Smooth muscle cell (in vitro differentiated cells): ENCODE measurements at regions not wholly inside any gene's neighbourhood (a gene's known extent, or its start where the extent isn't known, plus 50 kb on each side); places are given as distances from the start of the nearest gene placed in this dataset.
A peak's percentile ranks its signal among the peaks of the same experiment; 100 is the strongest.

Source experiments
- DNase-seq: peaks from one replicate; lab custom pipeline; 2025; ENCODE audit not compliant: unreplicated experiment; lab: John Stamatoyannopoulos, UW
- H2AFZ ChIP-seq: fragments of 200-600 bp; sonication (generic); 2 replicates; pipeline ENCODE4 v1.6.0; 2016; ENCODE audit warnings: antibody characterized with exemption, low read depth, mild to moderate bottlenecking
- H3F3A ChIP-seq: fragments of 200-600 bp; sonication (generic); 2 replicates; pipeline ENCODE4 v1.6.0; 2017; ENCODE audit warnings: antibody characterized with exemption, low read depth
- H3K27ac ChIP-seq: fragments of 200-600 bp; sonication (generic); 2 replicates; pipeline ENCODE4 v1.5.1; 2016; ENCODE audit warnings: low read depth, mild to moderate bottlenecking
- H3K27me3 ChIP-seq: fragments of 200-600 bp; sonication (generic); 2 replicates; pipeline ENCODE4 v1.6.1; 2016; ENCODE audit warnings: low read depth, mild to moderate bottlenecking
- H3K36me3 ChIP-seq: fragments of 200-600 bp; sonication (generic); 2 replicates; pipeline ENCODE4 v1.5.1; 2016; ENCODE audit warnings: low read depth
- H3K4me1 ChIP-seq: fragments of 200-600 bp; sonication (generic); 2 replicates; pipeline ENCODE4 v1.5.1; 2016; ENCODE audit warnings: low read depth
- H3K4me2 ChIP-seq: fragments of 200-600 bp; sonication (generic); 2 replicates; pipeline ENCODE4 v1.6.0; 2016; ENCODE audit warnings: mild to moderate bottlenecking
- H3K4me3 ChIP-seq: fragments of 200-600 bp; sonication (generic); 2 replicates; pipeline ENCODE4 v1.5.1; 2016; ENCODE audit warnings: mild to moderate bottlenecking
- H3K79me2 ChIP-seq: fragments of 200-600 bp; sonication (generic); 2 replicates; pipeline ENCODE4 v1.6.0; 2016; ENCODE audit warnings: low read depth, mild to moderate bottlenecking
- H3K9ac ChIP-seq: fragments of 200-600 bp; sonication (generic); 2 replicates; pipeline ENCODE4 v1.6.0; 2016; ENCODE audit warnings: low read depth
- H3K9me3 ChIP-seq: fragments of 200-600 bp; sonication (generic); replicated peaks from 2 replicates; pipeline ENCODE4 v1.5.1; 2016; ENCODE audit warnings: low read depth
- H4K20me1 ChIP-seq: fragments of 200-600 bp; sonication (generic); 2 replicates; pipeline ENCODE4 v1.6.0; 2016; ENCODE audit warnings: low read depth
- WGBS: methylation state at CpG from one replicate; pipeline ENCODE4 v1.1.7; 2016; ENCODE audit warnings: low lambda C conversion rate; 5-methylcytosine and 5-hydroxymethylcytosine counted together
- TF ChIP-seq, protein P1 (sequence below): fragments of 200-600 bp; sonication (generic); IDR thresholded peaks from 2 replicates; pipeline ENCODE4 v1.5.1; 2017; ENCODE audit warnings: borderline replicate concordance, mild to moderate bottlenecking, antibody characterized with exemption; ENCODE audit not compliant: insufficient read depth, poor library complexity, severe bottlenecking

GRCh38 chr16:86768228-86768791, 190.0 kb downstream of the FOXL1 start:
- Histone ChIP-seq H3K4me1 (peaks cover 13% of the 10 kb centered on the region), H2AFZ (no peak overlapping the region), H3K4me3 (no peak overlapping the region), H3K79me2 (no peaks in the 10 kb centered on the region), H3K4me2 (no peak overlapping the region), H4K20me1 (no peaks in the 10 kb centered on the region), H3F3A (no peaks in the 10 kb centered on the region), H3K27ac (no peak overlapping the region), H3K9ac (no peak overlapping the region), H3K9me3 (no peaks in the 10 kb centered on the region), H3K27me3 (no peaks in the 10 kb centered on the region), H3K36me3 (no peaks in the 10 kb centered on the region)
- 86% methylated on average over 13 of the region's 13 CpGs for WGBS
- DNase-seq: no peak
- TF ChIP-seq, protein P1, sequence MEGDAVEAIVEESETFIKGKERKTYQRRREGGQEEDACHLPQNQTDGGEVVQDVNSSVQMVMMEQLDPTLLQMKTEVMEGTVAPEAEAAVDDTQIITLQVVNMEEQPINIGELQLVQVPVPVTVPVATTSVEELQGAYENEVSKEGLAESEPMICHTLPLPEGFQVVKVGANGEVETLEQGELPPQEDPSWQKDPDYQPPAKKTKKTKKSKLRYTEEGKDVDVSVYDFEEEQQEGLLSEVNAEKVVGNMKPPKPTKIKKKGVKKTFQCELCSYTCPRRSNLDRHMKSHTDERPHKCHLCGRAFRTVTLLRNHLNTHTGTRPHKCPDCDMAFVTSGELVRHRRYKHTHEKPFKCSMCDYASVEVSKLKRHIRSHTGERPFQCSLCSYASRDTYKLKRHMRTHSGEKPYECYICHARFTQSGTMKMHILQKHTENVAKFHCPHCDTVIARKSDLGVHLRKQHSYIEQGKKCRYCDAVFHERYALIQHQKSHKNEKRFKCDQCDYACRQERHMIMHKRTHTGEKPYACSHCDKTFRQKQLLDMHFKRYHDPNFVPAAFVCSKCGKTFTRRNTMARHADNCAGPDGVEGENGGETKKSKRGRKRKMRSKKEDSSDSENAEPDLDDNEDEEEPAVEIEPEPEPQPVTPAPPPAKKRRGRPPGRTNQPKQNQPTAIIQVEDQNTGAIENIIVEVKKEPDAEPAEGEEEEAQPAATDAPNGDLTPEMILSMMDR: no peak

- H4K20me1 ChIP-seq: no peaks in the 10 kb centered on the region
- no peak overlapping the region for H3K4me2 ChIP-seq
- H3K4me3 ChIP-seq: no peak overlapping the region
- TF ChIP-seq, protein P1: no peak
- peaks cover 15% of the 10 kb centered on the region for H3K4me1 ChIP-seq
- H2AFZ ChIP-seq: no peak overlapping the region
- DNase-seq: no peak
- H3K27me3 ChIP-seq: no peaks in the 10 kb centered on the region
- H3K9me3 ChIP-seq: no peaks in the 10 kb centered on the region
- WGBS: 94% methylated on average over 7 of the region's 7 CpGs
- no peak overlapping the region for H3K9ac ChIP-seq
- H3F3A ChIP-seq: no peaks in the 10 kb centered on the region
- H3K27ac ChIP-seq: no peak overlapping the region
- no peaks in the 10 kb centered on the region for H3K79me2 ChIP-seq
- no peaks in the 10 kb centered on the region for H3K36me3 ChIP-seq
Measured at GRCh38 chr16:86768999-86769398, 190.7 kb downstream of the FOXL1 start.

DNA sequence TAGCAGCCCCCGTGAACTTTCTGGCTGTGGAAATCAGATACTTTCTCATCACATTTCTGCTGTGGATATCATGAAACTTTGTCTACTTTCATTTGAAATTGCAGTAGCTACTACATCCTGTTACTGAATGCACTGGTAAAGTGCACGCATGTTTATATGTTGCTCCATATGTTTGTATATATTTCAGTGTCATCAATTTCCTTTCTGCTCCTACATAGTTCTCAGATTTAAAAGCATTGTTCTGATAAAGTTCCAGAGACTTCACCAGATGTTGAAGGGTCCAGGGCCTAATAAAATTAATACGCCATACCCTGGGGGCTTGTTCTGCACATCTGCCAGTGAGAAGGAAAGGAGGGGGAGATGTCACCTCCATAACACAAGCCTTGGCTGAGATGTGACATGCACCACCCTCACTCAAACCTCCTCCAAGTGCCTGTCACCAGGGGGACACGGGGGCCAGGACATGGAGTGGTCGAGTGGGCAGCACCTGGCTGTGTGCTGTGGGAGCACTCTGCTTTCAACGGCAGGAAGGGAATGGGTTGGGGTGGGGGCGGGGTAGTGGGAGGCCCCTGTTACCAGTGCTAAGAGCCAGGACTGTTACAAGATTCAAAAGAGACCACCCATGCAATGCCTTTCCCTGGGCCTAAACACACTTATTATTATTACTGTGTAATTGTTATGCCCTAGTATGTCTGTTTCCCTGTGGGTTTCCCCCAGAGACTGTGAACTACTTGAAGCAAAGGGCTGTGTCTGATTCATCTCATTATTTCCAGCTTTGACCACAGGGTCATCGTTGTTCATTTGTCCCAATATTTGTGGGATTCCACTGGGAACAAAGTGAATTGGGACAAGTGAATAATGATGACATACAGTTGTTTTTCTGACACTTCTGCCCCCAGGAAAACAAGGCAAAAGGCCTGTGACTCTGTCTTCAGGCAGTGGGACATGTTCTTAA, 193.4 kb downstream of the FOXL1 start:
- peaks cover 15% of the 10 kb centered on the region for H3K4me1 ChIP-seq
- WGBS: 79% methylated on average over 8 of the region's 8 CpGs
- DNase-seq: no peak
- H2AFZ ChIP-seq: no peak overlapping the region
- no peaks in the 10 kb centered on the region for H4K20me1 ChIP-seq
- no peaks in the 10 kb centered on the region for H3K36me3 ChIP-seq
- no peaks in the 10 kb centered on the region for H3K9me3 ChIP-seq
- peak overlapping the region; percentile 78 for H3K27ac ChIP-seq
- no peaks in the 10 kb centered on the region for H3F3A ChIP-seq
- no peak overlapping the region for H3K4me3 ChIP-seq
- H3K27me3 ChIP-seq: no peaks in the 10 kb centered on the region
- H3K9ac ChIP-seq: peak overlapping the region; percentile 42
- H3K79me2 ChIP-seq: no peaks in the 10 kb centered on the region
- peak overlapping the region; percentile 11 for H3K4me2 ChIP-seq
- TF ChIP-seq, protein P1: no peak
